Suprapubic skin (tissue), 4 donors: ENCODE measurements at regions not wholly inside any gene's neighbourhood (a gene's known extent, or its start where the extent isn't known, plus 50 kb on each side); places are given as distances from the start of the nearest gene placed in this dataset.

Source experiments
- DNase-seq, 2 donors: peaks; one replicate each; pipeline ENCODE4 v3.0.0-alpha.2; 2019; ENCODE audit warnings: low spot score in 2 of 2
- H3K27ac ChIP-seq: fragments of 200-600 bp; sonication (generic); one replicate; pipeline ENCODE4 v1.5.1; 2019
- H3K27me3 ChIP-seq: fragments of 200-600 bp; sonication (generic); one replicate; pipeline ENCODE4 v1.5.1; 2019
- H3K36me3 ChIP-seq: fragments of 200-600 bp; sonication (generic); one replicate; pipeline ENCODE4 v1.5.1; 2019
- H3K4me1 ChIP-seq: fragments of 200-600 bp; sonication (generic); one replicate; pipeline ENCODE4 v1.5.1; 2019
- H3K4me3 ChIP-seq: fragments of 200-600 bp; sonication (generic); one replicate; pipeline ENCODE4 v1.5.1; 2019; ENCODE audit warnings: mild to moderate bottlenecking
- H3K9me3 ChIP-seq: fragments of 200-600 bp; sonication (generic); one replicate; pipeline ENCODE4 v1.5.1; 2019
- EP300 ChIP-seq: sonication (generic); formaldehyde crosslinking; IDR thresholded peaks from one replicate; pipeline ENCODE4 v1.6.1; 2017; ENCODE audit warnings: antibody characterized with exemption
- POLR2A ChIP-seq, 2 donors: fragments of 450-650 bp; IDR thresholded peaks; one replicate each; pipeline ENCODE4 v1.6.1; 2017; ENCODE audit warnings: antibody characterized with exemption in 2 of 2, mild to moderate bottlenecking in 2 of 2, moderate library complexity in 2 of 2
- POLR2AphosphoS5 ChIP-seq, 3 donors: sonication (generic); formaldehyde crosslinking; IDR thresholded peaks; one replicate each; pipeline ENCODE4 v1.6.1; 2017; ENCODE audit warnings: antibody characterized with exemption in 3 of 3
- WGBS: methylation state at CpG from one replicate; pipeline ENCODE4 v1.1.5; 2018; 5-methylcytosine and 5-hydroxymethylcytosine counted together
- TF ChIP-seq, protein P1 (sequence below), 2 donors: fragments of 200-600 bp in 1 of 2; fragments of 450-650 bp in 1 of 2; sonication (generic) in 1 of 2; IDR thresholded peaks; one replicate each; pipeline ENCODE4 v1.5.1; 2016 to 2019; ENCODE audit warnings: antibody characterized with exemption in 2 of 2, mild to moderate bottlenecking in 1 of 2, moderate library complexity in 1 of 2

DNA sequence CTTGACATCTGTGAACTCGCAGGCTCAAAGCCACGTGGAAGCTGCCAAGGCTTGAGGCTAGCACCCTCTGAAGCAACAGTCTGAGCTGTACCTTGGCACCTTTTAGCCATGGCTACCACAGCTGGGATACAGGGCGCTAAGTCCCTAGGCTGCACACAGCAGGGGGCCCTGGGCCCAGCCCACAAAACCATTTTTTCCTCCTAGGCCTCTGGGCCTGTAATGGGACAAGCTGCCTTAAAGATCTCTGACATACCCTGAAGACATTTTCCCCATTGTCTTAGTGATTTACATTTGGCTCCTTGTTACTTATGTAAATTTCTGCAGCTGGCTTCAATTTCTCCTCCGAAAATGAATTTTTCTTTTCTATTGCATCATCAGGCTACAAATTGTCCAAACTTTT lies 455.9 kb downstream of the TDRD3 start:
- TF ChIP-seq POLR2AphosphoS5 (IDR thresholded peaks at IDR 0.05) (no peak), EP300 (no peak), POLR2A (IDR thresholded peaks at IDR 0.05) (no peak)
- TF ChIP-seq, protein P1, sequence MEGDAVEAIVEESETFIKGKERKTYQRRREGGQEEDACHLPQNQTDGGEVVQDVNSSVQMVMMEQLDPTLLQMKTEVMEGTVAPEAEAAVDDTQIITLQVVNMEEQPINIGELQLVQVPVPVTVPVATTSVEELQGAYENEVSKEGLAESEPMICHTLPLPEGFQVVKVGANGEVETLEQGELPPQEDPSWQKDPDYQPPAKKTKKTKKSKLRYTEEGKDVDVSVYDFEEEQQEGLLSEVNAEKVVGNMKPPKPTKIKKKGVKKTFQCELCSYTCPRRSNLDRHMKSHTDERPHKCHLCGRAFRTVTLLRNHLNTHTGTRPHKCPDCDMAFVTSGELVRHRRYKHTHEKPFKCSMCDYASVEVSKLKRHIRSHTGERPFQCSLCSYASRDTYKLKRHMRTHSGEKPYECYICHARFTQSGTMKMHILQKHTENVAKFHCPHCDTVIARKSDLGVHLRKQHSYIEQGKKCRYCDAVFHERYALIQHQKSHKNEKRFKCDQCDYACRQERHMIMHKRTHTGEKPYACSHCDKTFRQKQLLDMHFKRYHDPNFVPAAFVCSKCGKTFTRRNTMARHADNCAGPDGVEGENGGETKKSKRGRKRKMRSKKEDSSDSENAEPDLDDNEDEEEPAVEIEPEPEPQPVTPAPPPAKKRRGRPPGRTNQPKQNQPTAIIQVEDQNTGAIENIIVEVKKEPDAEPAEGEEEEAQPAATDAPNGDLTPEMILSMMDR (IDR thresholded peaks at IDR 0.05) = no peak
- no peak overlapping the region for H3K4me3 ChIP-seq
- no peak for DNase-seq
- no peak overlapping the region for H3K27ac ChIP-seq
- no peaks in the 10 kb centered on the region for H3K4me1 ChIP-seq
- H3K9me3 ChIP-seq = no peaks in the 10 kb centered on the region
- no peaks in the 10 kb centered on the region for H3K27me3 ChIP-seq
- 83% methylated on average over 4 of the region's 4 CpGs for WGBS
- H3K36me3 ChIP-seq = no peaks in the 10 kb centered on the region

DNA sequence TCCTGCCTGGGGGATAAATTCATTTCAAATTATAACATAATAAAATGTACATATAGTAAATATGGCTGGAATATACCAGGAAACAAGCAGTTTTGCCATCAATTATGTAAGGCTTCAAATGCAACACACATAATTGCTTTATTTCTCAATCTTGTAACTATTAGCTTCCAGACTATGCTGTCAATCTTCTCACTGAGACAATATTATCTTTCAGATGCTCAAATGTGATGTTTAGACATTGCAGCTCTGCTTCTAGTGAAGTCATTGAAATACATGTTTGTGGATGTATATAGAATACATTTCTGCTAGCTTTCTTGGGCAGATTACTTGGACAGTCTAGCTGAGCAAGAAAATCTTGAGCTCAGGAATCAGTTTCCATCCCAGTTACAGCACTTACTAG lies 454.4 kb downstream of the TDRD3 start:
- H3K4me1 ChIP-seq = no peaks in the 10 kb centered on the region
- TF ChIP-seq POLR2AphosphoS5 (IDR thresholded peaks at IDR 0.05) (no peak), EP300 (no peak), POLR2A (IDR thresholded peaks at IDR 0.05) (no peak)
- TF ChIP-seq, protein P1 (IDR thresholded peaks at IDR 0.05) = no peak

GRCh38 chr13:60850526-60850925 lies 453.5 kb downstream of the TDRD3 start:
- TF ChIP-seq, protein P1 (IDR thresholded peaks at IDR 0.05) = no peak
- no peak for TF ChIP-seq POLR2A (IDR thresholded peaks at IDR 0.05)
- no peak for TF ChIP-seq EP300
- no peak for TF ChIP-seq POLR2AphosphoS5 (IDR thresholded peaks at IDR 0.05)
- peaks cover 5% of the 10 kb centered on the region for H3K9me3 ChIP-seq
- no peak overlapping the region for H3K27ac ChIP-seq
- no peak overlapping the region for H3K4me3 ChIP-seq
- H3K27me3 ChIP-seq = no peaks in the 10 kb centered on the region
- no peak for DNase-seq
- WGBS = 56% methylated on average over 2 of the region's 2 CpGs
- no peaks in the 10 kb centered on the region for H3K4me1 ChIP-seq
- H3K36me3 ChIP-seq = no peaks in the 10 kb centered on the region

More for the DNA sequence above, 454.4 kb downstream of the TDRD3 start:
- Histone ChIP-seq H3K27me3 (no peaks in the 10 kb centered on the region), H3K4me3 (no peak overlapping the region), H3K36me3 (no peaks in the 10 kb centered on the region), H3K9me3 (no peaks in the 10 kb centered on the region), H3K27ac (no peak overlapping the region)
- DNase-seq = no peak

DNA sequence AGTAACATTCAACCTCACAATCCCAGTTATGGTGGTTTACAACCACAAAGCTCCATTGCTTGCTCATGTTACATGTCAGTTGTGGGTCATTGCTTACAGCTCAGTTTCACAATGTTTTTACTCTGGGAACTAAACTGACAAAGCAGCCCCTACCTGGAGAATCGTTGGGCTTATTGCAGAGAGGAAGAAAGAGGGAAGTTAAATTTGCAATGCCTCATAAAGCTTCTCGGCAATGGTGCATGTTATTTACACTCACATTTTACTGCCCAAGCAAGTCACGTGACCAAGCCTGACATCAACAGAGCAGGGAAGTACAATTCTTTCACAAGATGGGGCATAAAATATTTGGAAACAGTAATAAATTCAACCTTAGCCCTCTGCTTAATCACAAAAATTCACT lies 441.6 kb downstream of the TDRD3 start:
- WGBS = 62% methylated on average over 3 of the region's 3 CpGs
- H3K9me3 ChIP-seq = no peaks in the 10 kb centered on the region
- no peak overlapping the region for H3K4me3 ChIP-seq
- H3K27me3 ChIP-seq = no peaks in the 10 kb centered on the region
- no peak overlapping the region for H3K27ac ChIP-seq
- DNase-seq = no peak
- H3K4me1 ChIP-seq = no peaks in the 10 kb centered on the region
- no peak for TF ChIP-seq POLR2AphosphoS5 (IDR thresholded peaks at IDR 0.05)
- no peak for TF ChIP-seq POLR2A (IDR thresholded peaks at IDR 0.05)
- TF ChIP-seq EP300 = no peak
- TF ChIP-seq, protein P1 (IDR thresholded peaks at IDR 0.05) = no peak
- H3K36me3 ChIP-seq = no peaks in the 10 kb centered on the region

GRCh38 chr13:60837806-60838205 lies 440.8 kb downstream of the TDRD3 start:
- 37% methylated on average over 1 of the region's 1 CpG for WGBS
- Histone ChIP-seq H3K27me3 (no peaks in the 10 kb centered on the region), H3K9me3 (no peaks in the 10 kb centered on the region), H3K36me3 (no peaks in the 10 kb centered on the region), H3K4me3 (no peak overlapping the region), H3K27ac (no peak overlapping the region), H3K4me1 (no peaks in the 10 kb centered on the region)
- no peak for TF ChIP-seq EP300
- TF ChIP-seq, protein P1 (IDR thresholded peaks at IDR 0.05) = no peak
- TF ChIP-seq POLR2A (IDR thresholded peaks at IDR 0.05) = no peak
- no peak for TF ChIP-seq POLR2AphosphoS5 (IDR thresholded peaks at IDR 0.05)
- no peak for DNase-seq
